Naive thymus-derived CD4-positive, alpha-beta T cell (primary cell): ENCODE measurements at regions not wholly inside any gene's neighbourhood (a gene's known extent, or its start where the extent isn't known, plus 50 kb on each side); places are given as distances from the start of the nearest gene placed in this dataset.

Experiments
- ATAC-seq: fragments of 150-1000 bp; cut with Tn5 transposase; 2 replicates; pipeline ENCODE4 v1.10.0; 2021; ENCODE audit warnings: mild to moderate bottlenecking, moderate library complexity
- CTCF ChIA-PET: fragments of 350-600 bp; sonication (Branson Sonifier 250); formaldehyde crosslinking; loops from one replicate; lab custom pipeline; 2021; ENCODE audit warnings: antibody characterized with exemption; lab: Charles Lee
- POLR2A ChIA-PET: fragments of 350-600 bp; sonication (Branson Sonifier 250); formaldehyde crosslinking; loops from one replicate; lab custom pipeline; 2021; ENCODE audit warnings: antibody characterized with exemption, inconsistent platforms; lab: Charles Lee
- DNase-seq, 9 donors: peaks; one replicate each; pipeline versions ENCODE4 v3.0.0 to v3.0.0-alpha.2; 2020 to 2022; ENCODE audit warnings: mixed read lengths in 1 of 9
- H3K27ac ChIP-seq: one replicate; pipeline ENCODE4 v1.7.0; 2013; ENCODE audit warnings: mild to moderate bottlenecking, low read depth, low read length, moderate library complexity
- H3K27me3 ChIP-seq, 2 donors: one replicate each; pipeline ENCODE4 v1.7.0; 2013; ENCODE audit warnings: low read length in 2 of 2, mild to moderate bottlenecking in 2 of 2, moderate library complexity in 2 of 2; ENCODE audit not compliant: control insufficient read depth in 2 of 2, insufficient read depth in 2 of 2
- H3K36me3 ChIP-seq, 3 experiments: 1 replicate in 2 of 3; 2 replicates in 1 of 3; pipeline ENCODE4 v1.7.0; 2013; ENCODE audit warnings: low read length in 3 of 3, mild to moderate bottlenecking in 3 of 3, moderate library complexity in 1 of 3; ENCODE audit not compliant: insufficient read depth in 3 of 3, control insufficient read depth in 2 of 3
- H3K4me1 ChIP-seq, 2 donors: one replicate each; pipeline ENCODE4 v1.7.0; 2013; ENCODE audit warnings: low read length in 2 of 2, mild to moderate bottlenecking in 2 of 2, moderate library complexity in 1 of 2; ENCODE audit not compliant: control insufficient read depth in 2 of 2, insufficient read depth in 2 of 2
- H3K4me3 ChIP-seq: 2 replicates; pipeline ENCODE4 v1.7.0; 2013; ENCODE audit warnings: mild to moderate bottlenecking, low read length
- H3K9me3 ChIP-seq, 3 experiments: 1 replicate in 2 of 3; 2 replicates in 1 of 3; pipeline ENCODE4 v1.7.0; 2013; ENCODE audit warnings: low read length in 3 of 3; ENCODE audit not compliant: control insufficient read depth in 2 of 3
- H3K27ac Mint-ChIP-seq, 9 donors: one replicate each; pipeline ENCODE4 v1.8.0; 2020 to 2022; ENCODE audit warnings: mixed read lengths in 9 of 9, mild to moderate bottlenecking in 8 of 9, moderate library complexity in 5 of 9, inconsistent platforms in 2 of 9
- H3K27me3 Mint-ChIP-seq, 5 donors: one replicate each; pipeline ENCODE4 v1.8.0; 2021 to 2022; ENCODE audit warnings: mixed read lengths in 5 of 5, mild to moderate bottlenecking in 1 of 5
- H3K36me3 Mint-ChIP-seq, 5 donors: one replicate each; pipeline ENCODE4 v1.8.0; 2020 to 2022; ENCODE audit warnings: mixed read lengths in 5 of 5, mild to moderate bottlenecking in 3 of 5, inconsistent platforms in 1 of 5
- H3K4me1 Mint-ChIP-seq, 7 donors: one replicate each; pipeline ENCODE4 v1.8.0; 2020 to 2022; ENCODE audit warnings: mixed read lengths in 7 of 7, mild to moderate bottlenecking in 3 of 7, inconsistent platforms in 1 of 7
- H3K4me3 Mint-ChIP-seq, 10 donors: one replicate each; pipeline ENCODE4 v1.8.0; 2020 to 2022; ENCODE audit warnings: mild to moderate bottlenecking in 10 of 10, mixed read lengths in 10 of 10, moderate library complexity in 6 of 10, inconsistent platforms in 2 of 10
- H3K9me3 Mint-ChIP-seq, 11 donors: one replicate each; pipeline ENCODE4 v1.8.0; 2020 to 2022; ENCODE audit warnings: mixed read lengths in 11 of 11, mild to moderate bottlenecking in 4 of 11, inconsistent platforms in 1 of 11, moderate library complexity in 1 of 11
- intact Hi-C, 2 donors: fragments of 100-400 bp; cut with micrococcal nuclease; formaldehyde crosslinking; loops; one replicate each; pipeline ENCODE4 v1.15.1; 2023

- Mint-ChIP-seq H3K27ac (no peak overlapping the region), H3K27me3 (no peaks in the 10 kb centered on the region), H3K4me1 (no peaks in the 10 kb centered on the region), H3K4me3 (no peak overlapping the region), H3K9me3 (peaks cover 0 to 20% (median 4%) of the 10 kb centered on the region in 11 donors), H3K36me3 (no peaks in the 10 kb centered on the region)
- DNase-seq (no peak), ATAC-seq (no peak)
- H3K27me3 ChIP-seq = no peaks in the 10 kb centered on the region
- intact Hi-C loops = no loop called here
- H3K4me1 ChIP-seq = no peaks in the 10 kb centered on the region
- no peaks in the 10 kb centered on the region for H3K9me3 ChIP-seq
- POLR2A ChIA-PET = no interaction called here
- H3K36me3 ChIP-seq = no peaks in the 10 kb centered on the region
- CTCF ChIA-PET = no interaction called here
- no peak overlapping the region for H3K4me3 ChIP-seq
- H3K27ac ChIP-seq = no peak overlapping the region
These were observed 198.2 kb upstream of the ROBO2 start for GRCh38 chr3:76841747-76842146.

DNA sequence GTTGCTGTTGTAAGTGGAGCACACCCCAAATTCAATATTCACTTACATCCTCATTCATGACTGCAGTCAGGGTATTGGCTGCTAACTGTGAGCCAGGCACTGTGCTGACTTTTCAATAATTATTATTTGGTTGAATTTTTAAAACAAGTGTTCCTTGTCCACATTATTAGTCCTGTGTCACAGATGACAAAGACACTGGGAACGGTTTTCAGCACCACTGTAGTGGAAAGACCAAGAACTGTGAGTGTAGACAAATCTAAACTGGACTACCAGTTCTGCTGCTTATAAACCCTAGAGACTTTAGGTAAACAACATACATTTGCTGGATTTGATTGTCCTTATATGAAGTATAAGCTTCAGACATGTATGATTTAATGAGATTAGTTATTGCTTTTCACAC lies 197.7 kb upstream of the ROBO2 start:
- Mint-ChIP-seq H3K4me3 (no peak overlapping the region), H3K9me3 (peaks cover 0 to 20% (median 4%) of the 10 kb centered on the region in 11 donors), H3K36me3 (no peaks in the 10 kb centered on the region), H3K4me1 (no peaks in the 10 kb centered on the region), H3K27ac (no peak overlapping the region), H3K27me3 (no peaks in the 10 kb centered on the region)
- no peaks in the 10 kb centered on the region for H3K36me3 ChIP-seq
- H3K27me3 ChIP-seq = no peaks in the 10 kb centered on the region
- no peaks in the 10 kb centered on the region for H3K4me1 ChIP-seq
- ATAC-seq (no peak), DNase-seq (no peak)
- no peak overlapping the region for H3K4me3 ChIP-seq
- H3K9me3 ChIP-seq = no peaks in the 10 kb centered on the region
- POLR2A ChIA-PET = no interaction called here
- CTCF ChIA-PET = no interaction called here
- H3K27ac ChIP-seq = no peak overlapping the region
- intact Hi-C loops = no loop called here

DNA sequence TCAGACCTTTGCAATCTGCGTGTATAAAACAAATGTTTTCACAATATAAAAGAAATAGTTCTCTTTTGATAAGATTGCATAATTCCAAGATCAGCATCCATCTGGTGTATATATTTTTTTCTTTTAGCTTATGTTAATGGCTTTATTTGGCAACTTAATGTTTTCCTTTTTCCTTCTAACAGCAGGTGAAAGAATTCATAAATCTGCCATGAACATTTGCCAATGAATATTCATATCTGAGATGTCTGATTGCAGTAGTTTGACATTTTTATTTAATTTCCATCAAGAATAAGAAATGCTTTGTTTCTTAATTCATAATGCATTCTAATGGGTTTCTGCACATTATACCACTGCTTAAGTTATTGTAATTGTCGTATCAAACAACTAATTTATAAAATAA lies 184.4 kb upstream of the ROBO2 start:
- Mint-ChIP-seq H3K4me3 (no peak overlapping the region), H3K36me3 (no peaks in the 10 kb centered on the region), H3K27me3 (no peaks in the 10 kb centered on the region), H3K4me1 (no peaks in the 10 kb centered on the region), H3K27ac (no peak overlapping the region), H3K9me3 (peaks cover 0 to 12% (median 6%) of the 10 kb centered on the region in 11 donors)
- ATAC-seq (no peak), DNase-seq (no peak)
- ChIA-PET CTCF (no interaction called here), POLR2A (no interaction called here)
- H3K9me3 ChIP-seq = no peaks in the 10 kb centered on the region
- H3K27ac ChIP-seq = no peak overlapping the region
- H3K27me3 ChIP-seq = no peaks in the 10 kb centered on the region
- H3K36me3 ChIP-seq = no peaks in the 10 kb centered on the region
- H3K4me1 ChIP-seq = no peaks in the 10 kb centered on the region
- no peak overlapping the region for H3K4me3 ChIP-seq
- intact Hi-C loops = no loop called here

GRCh38 chr3:76859596-76859995 lies 180.3 kb upstream of the ROBO2 start:
- ChIA-PET POLR2A (no interaction called here), CTCF (no interaction called here)
- ATAC-seq (no peak), DNase-seq (no peak)
- intact Hi-C loops = no loop called here
- no peak overlapping the region for H3K27ac Mint-ChIP-seq
- H3K9me3 Mint-ChIP-seq = peaks cover 0 to 26% (median 8%) of the 10 kb centered on the region in 11 donors
- Histone ChIP-seq H3K36me3 (no peaks in the 10 kb centered on the region), H3K27ac (no peak overlapping the region), H3K9me3 (no peaks in the 10 kb centered on the region), H3K4me1 (no peaks in the 10 kb centered on the region), H3K4me3 (no peak overlapping the region), H3K27me3 (no peaks in the 10 kb centered on the region)
- no peaks in the 10 kb centered on the region for H3K27me3 Mint-ChIP-seq
- no peak overlapping the region for H3K4me3 Mint-ChIP-seq
- H3K4me1 Mint-ChIP-seq = no peaks in the 10 kb centered on the region
- no peaks in the 10 kb centered on the region for H3K36me3 Mint-ChIP-seq

- ATAC-seq (no peak), DNase-seq (no peak)
- no peaks in the 10 kb centered on the region for H3K27me3 Mint-ChIP-seq
- H3K4me3 ChIP-seq = no peak overlapping the region
- no peaks in the 10 kb centered on the region for H3K27me3 ChIP-seq
- POLR2A ChIA-PET = no interaction called here
- intact Hi-C loops = no loop called here
- H3K36me3 ChIP-seq = no peaks in the 10 kb centered on the region
- no peaks in the 10 kb centered on the region for H3K4me1 Mint-ChIP-seq
- CTCF ChIA-PET = no interaction called here
- no peaks in the 10 kb centered on the region for H3K9me3 ChIP-seq
- H3K4me1 ChIP-seq = no peaks in the 10 kb centered on the region
- H3K36me3 Mint-ChIP-seq = no peaks in the 10 kb centered on the region
- no peak overlapping the region for H3K27ac ChIP-seq
- no peak overlapping the region for H3K4me3 Mint-ChIP-seq
- peaks cover 0 to 36% (median 5%) of the 10 kb centered on the region in 11 donors for H3K9me3 Mint-ChIP-seq
- H3K27ac Mint-ChIP-seq = no peak overlapping the region
These were observed 175.5 kb upstream of the ROBO2 start for GRCh38 chr3:76864355-76864754.

DNA sequence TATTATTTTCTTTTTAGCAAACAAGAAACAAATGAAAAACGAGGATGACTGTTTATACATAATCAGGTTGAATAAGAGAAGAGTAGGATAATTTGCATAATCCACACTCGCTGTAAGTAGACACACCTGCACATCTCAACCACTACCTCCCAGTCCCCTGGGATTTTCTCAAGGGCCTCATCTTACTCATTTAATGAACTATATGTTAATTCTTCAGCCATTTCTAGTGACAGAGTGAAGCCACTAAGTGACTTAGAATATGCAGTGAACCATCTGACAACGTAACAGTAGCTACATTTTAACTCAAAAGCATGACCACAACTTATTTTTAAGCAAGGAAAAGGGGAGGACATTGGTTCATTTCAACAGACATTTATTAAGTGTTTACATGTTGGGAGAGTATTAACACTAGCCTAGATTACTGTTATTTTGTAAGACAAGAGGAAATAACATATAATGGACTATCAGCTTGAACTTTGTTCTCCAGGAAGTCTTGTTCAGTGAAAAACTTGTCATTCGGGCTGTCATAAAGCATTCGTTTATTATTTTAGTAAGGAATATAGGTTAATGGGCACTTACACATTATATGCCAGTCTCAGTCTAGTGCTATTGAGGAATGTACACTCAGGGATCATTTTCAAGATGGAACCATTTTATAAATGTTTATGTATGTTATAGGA lies 173.0 kb upstream of the ROBO2 start:
- H3K36me3 ChIP-seq = no peaks in the 10 kb centered on the region
- Mint-ChIP-seq H3K27ac (no peak overlapping the region), H3K4me3 (no peak overlapping the region), H3K27me3 (no peaks in the 10 kb centered on the region), H3K9me3 (peaks cover 0 to 16% (median 2%) of the 10 kb centered on the region in 11 donors), H3K36me3 (no peaks in the 10 kb centered on the region), H3K4me1 (no peaks in the 10 kb centered on the region)
- H3K4me3 ChIP-seq = no peak overlapping the region
- ChIA-PET POLR2A (no interaction called here), CTCF (no interaction called here)
- no peak for DNase-seq
- no peaks in the 10 kb centered on the region for H3K27me3 ChIP-seq
- H3K9me3 ChIP-seq = no peaks in the 10 kb centered on the region
- intact Hi-C loops = no loop called here
- no peak for ATAC-seq
- no peak overlapping the region for H3K27ac ChIP-seq
- no peaks in the 10 kb centered on the region for H3K4me1 ChIP-seq

GRCh38 chr3:76869726-76870384 lies 170.0 kb upstream of the ROBO2 start:
- ATAC-seq (no peak), DNase-seq (no peak)
- Histone ChIP-seq H3K27me3 (no peaks in the 10 kb centered on the region), H3K9me3 (no peaks in the 10 kb centered on the region), H3K36me3 (no peaks in the 10 kb centered on the region), H3K4me3 (no peak overlapping the region), H3K4me1 (no peaks in the 10 kb centered on the region), H3K27ac (no peak overlapping the region)
- POLR2A ChIA-PET = no interaction called here
- Mint-ChIP-seq H3K9me3 (peaks cover 0 to 16% (median 2%) of the 10 kb centered on the region in 11 donors), H3K27ac (no peak overlapping the region), H3K36me3 (no peaks in the 10 kb centered on the region), H3K4me1 (no peaks in the 10 kb centered on the region), H3K27me3 (no peaks in the 10 kb centered on the region), H3K4me3 (no peak overlapping the region)
- intact Hi-C loops = no loop called here
- CTCF ChIA-PET = no interaction called here
